Trophoblast cell (in vitro differentiated cells and primary cell): ENCODE measurements at regions not wholly inside any gene's neighbourhood (a gene's known extent, or its start where the extent isn't known, plus 50 kb on each side); places are given as distances from the start of the nearest gene placed in this dataset.
A peak's percentile ranks its signal among the peaks of the same experiment; 100 is the strongest.

Source experiments
- DNase-seq, 2 donors: peaks; one replicate each; pipeline ENCODE4 v3.0.0-alpha.2; 2016
- H2AFZ ChIP-seq: 2 replicates; pipeline ENCODE4 v1.6.1; 2013; ENCODE audit warnings: low read length, moderate library complexity, mild to moderate bottlenecking; ENCODE audit not compliant: insufficient read depth, poor library complexity
- H2AK5ac ChIP-seq: 2 replicates; pipeline ENCODE4 v1.6.1; 2013; ENCODE audit warnings: mild to moderate bottlenecking, low read length
- H2BK120ac ChIP-seq: 2 replicates; pipeline ENCODE4 v1.6.1; 2013; ENCODE audit warnings: low read length, mild to moderate bottlenecking, moderate library complexity; ENCODE audit not compliant: insufficient read depth, poor library complexity
- H2BK12ac ChIP-seq: 2 replicates; pipeline ENCODE4 v1.6.1; 2013; ENCODE audit warnings: mild to moderate bottlenecking, low read length, moderate library complexity
- H2BK5ac ChIP-seq: 2 replicates; pipeline ENCODE4 v1.6.1; 2013; ENCODE audit warnings: low read length, low read depth, moderate library complexity, mild to moderate bottlenecking; ENCODE audit not compliant: poor library complexity
- H3K14ac ChIP-seq: 2 replicates; pipeline ENCODE4 v1.6.1; 2013; ENCODE audit warnings: mild to moderate bottlenecking, low read length
- H3K18ac ChIP-seq: 2 replicates; pipeline ENCODE4 v1.6.1; 2013; ENCODE audit warnings: mild to moderate bottlenecking, low read length
- H3K23ac ChIP-seq: 2 replicates; pipeline ENCODE4 v1.6.1; 2013; ENCODE audit warnings: low read length
- H3K27ac ChIP-seq: 2 replicates; pipeline ENCODE4 v1.5.1; 2013; ENCODE audit warnings: low read depth, mild to moderate bottlenecking, inconsistent platforms, low read length, moderate library complexity
- H3K27me3 ChIP-seq: 2 replicates; pipeline ENCODE4 v1.6.1; 2013; ENCODE audit warnings: inconsistent platforms, mild to moderate bottlenecking, low read length, moderate library complexity; ENCODE audit not compliant: insufficient read depth
- H3K36me3 ChIP-seq, 2 experiments: 1 replicate in 1 of 2; 2 replicates in 1 of 2; pipeline ENCODE4 v1.6.1; 2013; ENCODE audit warnings: low read length in 2 of 2, mild to moderate bottlenecking in 2 of 2, moderate library complexity in 1 of 2; ENCODE audit not compliant: insufficient read depth in 2 of 2, control insufficient read depth in 1 of 2
- H3K4ac ChIP-seq: 2 replicates; pipeline ENCODE4 v1.6.1; 2013; ENCODE audit warnings: low read depth, mild to moderate bottlenecking, low read length, moderate library complexity
- H3K4me1 ChIP-seq, 2 experiments: 1 replicate in 1 of 2; 2 replicates in 1 of 2; pipeline ENCODE4 v1.6.1; 2013; ENCODE audit warnings: low read length in 2 of 2, mild to moderate bottlenecking in 2 of 2, moderate library complexity in 1 of 2; ENCODE audit not compliant: insufficient read depth in 2 of 2, control insufficient read depth in 1 of 2
- H3K4me2 ChIP-seq: 2 replicates; pipeline ENCODE4 v1.6.1; 2013; ENCODE audit warnings: inconsistent platforms, mild to moderate bottlenecking, low read length, moderate library complexity
- H3K4me3 ChIP-seq: 2 replicates; pipeline ENCODE4 v1.5.1; 2013; ENCODE audit warnings: mild to moderate bottlenecking, low read depth, low read length, inconsistent platforms
- H3K79me1 ChIP-seq: one replicate; pipeline ENCODE4 v1.6.1; 2013; ENCODE audit warnings: low read length
- H3K79me2 ChIP-seq: 2 replicates; pipeline ENCODE4 v1.6.1; 2013; ENCODE audit warnings: low read length, mild to moderate bottlenecking; ENCODE audit not compliant: control insufficient read depth, insufficient read depth, poor library complexity
- H3K9ac ChIP-seq: 2 replicates; pipeline ENCODE4 v1.6.1; 2013; ENCODE audit warnings: mild to moderate bottlenecking, low read length
- H3K9me3 ChIP-seq: 2 replicates; pipeline ENCODE4 v1.6.1; 2013; ENCODE audit warnings: low read depth, mild to moderate bottlenecking, control low read depth, inconsistent platforms, low read length; ENCODE audit not compliant: insufficient read depth
- H4K12ac ChIP-seq: 2 replicates; pipeline ENCODE4 v1.6.1; 2013; ENCODE audit warnings: low read depth, mild to moderate bottlenecking, low read length, moderate library complexity
- H4K8ac ChIP-seq: 2 replicates; pipeline ENCODE4 v1.6.1; 2013; ENCODE audit warnings: low read depth, mild to moderate bottlenecking, low read length, moderate library complexity
- H4K91ac ChIP-seq: one replicate; pipeline ENCODE4 v1.6.1; 2013; ENCODE audit warnings: low read depth, mild to moderate bottlenecking, low read length, moderate library complexity
- WGBS: extraction: QIAGEN DNeasy Blood & Tissue Kit; methylation state at CpG from one replicate; pipeline ENCODE4 v1.1.7; 2013; ENCODE audit warnings: missing lambda C conversion rate; ENCODE audit not compliant: insufficient read length, insufficient coverage; ENCODE audit errors: extremely low coverage; 5-methylcytosine and 5-hydroxymethylcytosine counted together

DNA sequence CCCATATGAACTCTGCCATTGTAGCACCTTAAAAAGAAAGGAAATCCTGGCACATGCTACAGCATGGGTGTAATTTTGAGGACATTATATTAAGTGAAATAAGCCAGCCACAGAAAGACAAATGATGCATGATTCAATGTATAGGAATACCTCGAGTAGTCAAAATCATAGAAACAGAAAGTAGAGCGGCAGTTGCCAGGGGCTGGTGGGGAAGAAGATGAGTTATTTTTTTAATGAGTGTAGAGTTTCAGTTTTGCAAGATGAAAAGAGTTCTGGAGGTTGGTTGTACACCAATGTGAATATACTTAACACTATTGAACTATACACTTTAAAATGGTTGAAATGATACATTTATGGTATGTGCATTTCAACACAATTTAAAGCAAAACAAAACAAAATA is 133.0 kb downstream of the ZDHHC21 start:
- Histone ChIP-seq H3K27ac (no peak overlapping the region), H3K14ac (no peak overlapping the region), H3K79me2 (no peaks in the 10 kb centered on the region), H4K8ac (no peak overlapping the region), H2BK120ac (no peak overlapping the region), H3K18ac (no peak overlapping the region), H3K9ac (no peak overlapping the region), H3K4me2 (no peak overlapping the region), H2AK5ac (no peak overlapping the region), H2BK5ac (no peak overlapping the region), H3K23ac (no peak overlapping the region), H3K9me3 (no peaks in the 10 kb centered on the region), H3K27me3 (no peaks in the 10 kb centered on the region), H2BK12ac (no peak overlapping the region), H3K4me1 (peaks cover 12 to 21% of the 10 kb centered on the region in 2 experiments), H4K91ac (no peak overlapping the region), H2AFZ (no peak overlapping the region), H4K12ac (no peak overlapping the region), H3K36me3 (no peaks in the 10 kb centered on the region), H3K79me1 (no peaks in the 10 kb centered on the region), H3K4ac (no peak overlapping the region), H3K4me3 (no peak overlapping the region)
- DNase-seq: no peak
- no CpG with 5 or more reads among the region's 2 CpGs for WGBS

DNA sequence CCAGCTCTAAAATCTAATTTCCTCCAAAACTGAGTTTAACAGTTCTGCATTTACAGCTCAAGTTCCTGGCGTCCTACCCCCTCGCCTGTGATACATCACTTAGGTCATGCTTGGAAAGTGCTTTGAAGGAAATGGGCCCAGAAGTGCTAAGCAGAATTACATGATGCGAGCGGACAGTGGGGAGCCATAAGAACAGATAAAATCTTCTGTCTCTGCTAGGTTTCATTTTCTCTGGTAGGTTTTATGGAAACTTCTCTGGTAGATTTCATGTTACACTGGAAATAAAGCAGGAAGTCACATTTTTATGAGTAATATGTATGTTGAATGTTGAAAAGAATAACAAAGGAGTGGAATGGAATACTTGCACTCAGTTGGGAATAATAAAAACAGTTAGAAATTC is 138.3 kb downstream of the ZDHHC21 start:
- no peak overlapping the region for H2BK120ac ChIP-seq
- H3K4ac ChIP-seq: no peak overlapping the region
- no peak overlapping the region for H4K91ac ChIP-seq
- no peak overlapping the region for H2BK12ac ChIP-seq
- H4K12ac ChIP-seq: no peak overlapping the region
- no peak overlapping the region for H2BK5ac ChIP-seq
- no peaks in the 10 kb centered on the region for H3K27me3 ChIP-seq
- H3K18ac ChIP-seq: no peak overlapping the region
- H2AFZ ChIP-seq: no peak overlapping the region
- H3K4me2 ChIP-seq: no peak overlapping the region
- H3K9me3 ChIP-seq: no peaks in the 10 kb centered on the region
- H4K8ac ChIP-seq: no peak overlapping the region
- no peaks in the 10 kb centered on the region for H3K79me2 ChIP-seq
- no peaks in the 10 kb centered on the region for H3K36me3 ChIP-seq
- H3K4me3 ChIP-seq: no peak overlapping the region
- H3K27ac ChIP-seq: no peak overlapping the region
- H3K14ac ChIP-seq: no peak overlapping the region
- no peak overlapping the region for H3K9ac ChIP-seq
- no peaks in the 10 kb centered on the region for H3K79me1 ChIP-seq
- H3K4me1 ChIP-seq: no peaks in the 10 kb centered on the region
- WGBS: no CpG with 5 or more reads among the region's 4 CpGs
- no peak overlapping the region for H3K23ac ChIP-seq
- H2AK5ac ChIP-seq: no peak overlapping the region
- no peak for DNase-seq

DNA sequence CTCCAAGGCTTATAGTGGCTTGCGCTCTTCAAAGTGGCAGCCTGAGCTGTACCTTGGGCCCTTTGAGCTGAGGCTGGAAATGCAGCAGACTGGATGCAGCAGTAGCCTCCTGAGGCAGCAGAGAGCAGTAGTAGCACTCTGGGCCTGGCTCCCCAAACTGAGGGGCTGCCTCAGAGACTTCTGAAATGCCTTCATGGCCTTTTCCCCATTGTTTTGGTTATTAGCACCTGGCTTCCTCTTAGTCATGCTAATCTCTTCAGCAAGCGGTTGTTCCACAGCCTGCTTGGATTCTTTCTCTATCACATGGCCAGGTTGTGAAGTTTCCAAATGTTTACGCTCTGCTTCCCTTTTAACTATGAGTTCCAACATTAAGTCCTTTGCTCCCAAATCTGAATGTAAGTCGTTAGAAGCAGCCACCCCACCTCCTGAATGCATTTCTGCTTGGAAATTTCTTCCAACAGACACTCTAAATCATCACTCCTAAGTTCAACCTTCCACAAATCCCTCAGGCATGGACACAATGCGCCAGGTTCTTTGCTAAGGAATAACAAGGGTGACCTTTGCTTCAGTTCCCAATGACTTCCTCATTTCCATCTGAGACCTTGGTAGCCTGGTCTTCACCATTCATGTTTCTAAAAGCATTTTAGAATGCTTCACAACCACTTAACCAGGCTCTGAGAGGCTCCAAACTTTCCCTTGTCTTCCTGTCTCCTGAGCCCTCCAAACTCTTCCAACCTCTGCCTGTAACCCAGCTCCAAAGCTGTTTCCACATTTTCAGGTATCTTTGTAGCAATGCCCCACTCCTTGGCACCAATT is 145.8 kb downstream of the ZDHHC21 start:
- Histone ChIP-seq H3K36me3 (no peaks in the 10 kb centered on the region), H3K23ac (no peak overlapping the region), H3K4me2 (no peak overlapping the region), H2AFZ (no peak overlapping the region), H3K4me3 (no peak overlapping the region), H3K27ac (no peak overlapping the region), H3K79me1 (no peaks in the 10 kb centered on the region), H2BK5ac (no peak overlapping the region), H3K4me1 (no peaks in the 10 kb centered on the region), H3K79me2 (no peaks in the 10 kb centered on the region), H2BK12ac (no peak overlapping the region), H3K27me3 (no peaks in the 10 kb centered on the region), H2BK120ac (no peak overlapping the region), H3K14ac (no peak overlapping the region), H2AK5ac (no peak overlapping the region), H3K9ac (no peak overlapping the region), H4K12ac (no peak overlapping the region), H3K4ac (no peak overlapping the region), H3K18ac (no peak overlapping the region), H4K8ac (no peak overlapping the region), H3K9me3 (no peaks in the 10 kb centered on the region), H4K91ac (no peak overlapping the region)
- DNase-seq: peak in 1 of 2 donors; percentile 12
- no CpG with 5 or more reads among the region's 5 CpGs for WGBS

DNA sequence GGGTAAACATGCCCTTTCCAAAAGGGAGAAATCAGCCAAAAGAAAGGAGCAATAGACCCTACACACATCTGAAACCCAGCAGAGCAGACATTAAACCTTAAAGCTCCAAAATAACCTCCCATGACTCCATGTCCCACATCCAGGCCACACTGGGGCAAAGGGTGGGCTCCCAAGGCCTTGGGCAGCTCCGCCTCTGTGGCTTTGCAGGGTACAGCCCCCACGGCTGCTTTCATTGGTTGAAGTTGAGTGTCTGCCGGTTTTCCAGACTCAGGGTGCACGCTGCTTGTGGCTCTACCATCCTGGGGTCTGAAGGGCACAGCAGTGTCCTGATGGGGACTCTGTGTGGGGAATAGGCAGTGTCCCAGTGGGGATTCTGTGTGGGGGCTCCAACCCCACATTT is 146.5 kb downstream of the ZDHHC21 start:
- no peak overlapping the region for H2BK120ac ChIP-seq
- WGBS: no CpG with 5 or more reads among the region's 4 CpGs
- no peak overlapping the region for H3K27ac ChIP-seq
- H3K27me3 ChIP-seq: no peaks in the 10 kb centered on the region
- no peak overlapping the region for H2BK12ac ChIP-seq
- H4K8ac ChIP-seq: no peak overlapping the region
- no peak overlapping the region for H3K4ac ChIP-seq
- no peak overlapping the region for H3K4me3 ChIP-seq
- H2BK5ac ChIP-seq: no peak overlapping the region
- H3K14ac ChIP-seq: no peak overlapping the region
- no peak overlapping the region for H2AK5ac ChIP-seq
- H3K79me1 ChIP-seq: no peaks in the 10 kb centered on the region
- no peak overlapping the region for H4K12ac ChIP-seq
- H3K4me2 ChIP-seq: no peak overlapping the region
- H3K79me2 ChIP-seq: no peaks in the 10 kb centered on the region
- no peak overlapping the region for H3K23ac ChIP-seq
- H3K36me3 ChIP-seq: no peaks in the 10 kb centered on the region
- no peak overlapping the region for H2AFZ ChIP-seq
- no peak for DNase-seq
- H3K9ac ChIP-seq: no peak overlapping the region
- H3K9me3 ChIP-seq: no peaks in the 10 kb centered on the region
- H3K18ac ChIP-seq: no peak overlapping the region
- H4K91ac ChIP-seq: no peak overlapping the region
- no peaks in the 10 kb centered on the region for H3K4me1 ChIP-seq
